B cell (primary cell): ENCODE measurements at regions not wholly inside any gene's neighbourhood (a gene's known extent, or its start where the extent isn't known, plus 50 kb on each side); places are given as distances from the start of the nearest gene placed in this dataset.

ENCODE experiments used
- ATAC-seq: fragments of 200-7000 bp; cut with Tn5 transposase; one replicate; pipeline ENCODE4 v1.10.0; 2021; ENCODE audit warnings: low read depth, mild to moderate bottlenecking, moderate number of reproducible peaks, moderate library complexity
- CTCF ChIA-PET: fragments of 350-600 bp; sonication (Branson Sonifier 250); formaldehyde crosslinking; loops from one replicate; lab custom pipeline; 2021; ENCODE audit warnings: antibody characterized with exemption, inconsistent platforms; lab: Charles Lee
- POLR2A ChIA-PET: fragments of 350-600 bp; sonication (Branson Sonifier 250); formaldehyde crosslinking; loops from one replicate; lab custom pipeline; 2021; ENCODE audit warnings: antibody characterized with exemption; lab: Charles Lee
- DNase-seq: peaks from one replicate; pipeline ENCODE4 v3.0.0; 2013
- H2AFZ ChIP-seq: 2 replicates; pipeline ENCODE4 v1.6.1; 2012; ENCODE audit warnings: mild to moderate bottlenecking, low read depth, low read length; ENCODE audit not compliant: insufficient read depth, poor library complexity, severe bottlenecking
- H3K27ac ChIP-seq, 2 donors: 1 replicate in 1 of 2; 2 replicates in 1 of 2; pipeline ENCODE4 v1.5.1; 2012 to 2013; ENCODE audit warnings: low read length in 2 of 2, mild to moderate bottlenecking in 2 of 2, moderate library complexity in 1 of 2
- H3K27me3 ChIP-seq, 4 experiments: fragments of 200-600 bp in 1 of 4; sonication (generic) in 1 of 4; replicated peaks in 1 of 4; 1 replicate in 2 of 4; 2 replicates in 2 of 4; pipeline versions ENCODE4 v1.6.1 to v1.7.0; 2013 to 2016; ENCODE audit warnings: low read length in 3 of 4, mild to moderate bottlenecking in 2 of 4, mixed read lengths in 1 of 4, moderate library complexity in 1 of 4; ENCODE audit not compliant: insufficient read depth in 4 of 4, control insufficient read depth in 3 of 4; ENCODE audit errors: control extremely low read depth in 1 of 4
- H3K36me3 ChIP-seq, 2 experiments: replicated peaks in 1 of 2; 1 replicate in 1 of 2; 2 replicates in 1 of 2; pipeline versions ENCODE4 v1.6.1 to v1.7.1; 2013; ENCODE audit warnings: low read length in 1 of 2; ENCODE audit not compliant: insufficient read depth in 2 of 2, control insufficient read depth in 1 of 2; ENCODE audit errors: control extremely low read depth in 1 of 2, extremely low read depth in 1 of 2
- H3K4me1 ChIP-seq, 2 donors: fragments of 200-600 bp in 1 of 2; sonication (generic) in 1 of 2; 1 replicate in 1 of 2; 2 replicates in 1 of 2; pipeline versions ENCODE4 v1.5.1 to v1.6.1; 2013 to 2017; ENCODE audit warnings: low read length in 2 of 2; ENCODE audit not compliant: control insufficient read depth in 2 of 2, insufficient read depth in 2 of 2
- H3K4me2 ChIP-seq: replicated peaks from 2 replicates; pipeline ENCODE3; 2012; ENCODE audit warnings: mild to moderate bottlenecking, low read depth, low read length; ENCODE audit not compliant: poor library complexity, severe bottlenecking
- H3K4me3 ChIP-seq, 5 experiments: fragments of 200-600 bp in 1 of 5; sonication (generic) in 1 of 5; 1 replicate in 3 of 5; 2 replicates in 2 of 5; pipeline versions ENCODE4 v1.5.1 to v1.7.0; 2011 to 2016; ENCODE audit warnings: low read length in 4 of 5, mild to moderate bottlenecking in 4 of 5, low read depth in 2 of 5, control low read depth in 1 of 5, moderate library complexity in 1 of 5; ENCODE audit not compliant: insufficient read depth in 1 of 5; ENCODE audit errors: control extremely low read depth in 1 of 5, extremely low read depth in 1 of 5
- H3K79me2 ChIP-seq: fragments of 200-600 bp; sonication (generic); one replicate; pipeline ENCODE4 v1.6.0; 2016; ENCODE audit warnings: low read length; ENCODE audit not compliant: control insufficient read depth, insufficient read depth
- H3K9ac ChIP-seq: fragments of 200-600 bp; sonication (generic); 2 replicates; pipeline ENCODE4 v1.6.1; 2017; ENCODE audit warnings: mild to moderate bottlenecking, low read length, moderate library complexity
- H3K9me3 ChIP-seq, 3 donors: one replicate each; pipeline versions ENCODE4 v1.6.1 to v1.7.1; 2013; ENCODE audit warnings: low read length in 2 of 3; ENCODE audit not compliant: control insufficient read depth in 2 of 3, insufficient read depth in 1 of 3; ENCODE audit errors: control extremely low read depth in 1 of 3
- H4K20me1 ChIP-seq: 2 replicates; pipeline ENCODE4 v1.6.0; 2012; ENCODE audit warnings: mild to moderate bottlenecking, low read length; ENCODE audit not compliant: insufficient read depth, control insufficient read depth, poor library complexity, severe bottlenecking
- H3K27ac Mint-ChIP-seq: one replicate; pipeline ENCODE4 v1.8.0; 2021; ENCODE audit warnings: mixed read lengths
- H3K27me3 Mint-ChIP-seq: one replicate; pipeline ENCODE4 v1.8.0; 2021; ENCODE audit warnings: mixed read lengths
- H3K4me1 Mint-ChIP-seq: one replicate; pipeline ENCODE4 v1.8.0; 2021; ENCODE audit warnings: mixed read lengths
- H3K4me3 Mint-ChIP-seq: one replicate; pipeline ENCODE4 v1.8.0; 2021; ENCODE audit warnings: mixed read lengths
- H3K9me3 Mint-ChIP-seq: one replicate; pipeline ENCODE4 v1.8.0; 2022; ENCODE audit warnings: mixed read lengths; ENCODE audit not compliant: insufficient read depth
- CTCF ChIP-seq: fragments of 200-600 bp; IDR thresholded peaks from one replicate; pipeline ENCODE4 v1.8.0; 2022; ENCODE audit warnings: antibody characterized with exemption, mild to moderate bottlenecking
- EZH2 ChIP-seq: IDR thresholded peaks from 2 replicates; pipeline ENCODE4 v1.6.1; 2012; ENCODE audit warnings: borderline replicate concordance, low read depth, mild to moderate bottlenecking, moderate library complexity, low read length; ENCODE audit not compliant: insufficient read depth, poor library complexity, severe bottlenecking
- WGBS: methylation state at CpG from one replicate; pipeline ENCODE4 v1.1.5; 2013; ENCODE audit warnings: missing lambda C conversion rate; ENCODE audit not compliant: insufficient coverage; 5-methylcytosine and 5-hydroxymethylcytosine counted together
- intact Hi-C: fragments of 100-400 bp; cut with micrococcal nuclease; formaldehyde crosslinking; loops from one replicate; pipeline ENCODE4 v1.10.0; 2022

- H3K9ac ChIP-seq, result no peak overlapping the region
- H2AFZ ChIP-seq, result no peak overlapping the region
- Mint-ChIP-seq H3K9me3 (no peaks in the 10 kb centered on the region), H3K27me3 (peaks cover 7% of the 10 kb centered on the region), H3K4me3 (no peak overlapping the region), H3K27ac (no peak overlapping the region), H3K4me1 (peaks cover 5% of the 10 kb centered on the region)
- DNase-seq (no peak), ATAC-seq (no peak)
- H3K9me3 ChIP-seq, result peaks cover 0 to 12% (median 0%) of the 10 kb centered on the region in 3 donors
- intact Hi-C loops, result no loop called here
- H3K79me2 ChIP-seq, result no peaks in the 10 kb centered on the region
- WGBS, result 97% methylated on average over 6 of the region's 8 CpGs
- no peaks in the 10 kb centered on the region for H3K36me3 ChIP-seq
- TF ChIP-seq EZH2 (no peak), CTCF (no peak)
- no peak overlapping the region for H3K4me2 ChIP-seq
- H3K4me1 ChIP-seq, result peaks cover 12 to 13% of the 10 kb centered on the region in 2 donors
- no peak overlapping the region for H3K27ac ChIP-seq
- CTCF ChIA-PET, result no interaction called here
- H4K20me1 ChIP-seq, result no peaks in the 10 kb centered on the region
- POLR2A ChIA-PET, result no interaction called here
- H3K27me3 ChIP-seq, result no peaks in the 10 kb centered on the region
- H3K4me3 ChIP-seq, result no peak overlapping the region
Observed at GRCh38 chr5:133854554-133854953, 113.9 kb downstream of the C5orf15 start.

GRCh38 chr5:133853646-133854365 lies 114.6 kb downstream of the C5orf15 start:
- no peak overlapping the region for H2AFZ ChIP-seq
- no peaks in the 10 kb centered on the region for H3K36me3 ChIP-seq
- H3K27ac ChIP-seq, result no peak overlapping the region
- H3K27me3 Mint-ChIP-seq, result peaks cover 7% of the 10 kb centered on the region
- no peak overlapping the region for H3K4me2 ChIP-seq
- H3K4me3 Mint-ChIP-seq, result no peak overlapping the region
- H3K9me3 Mint-ChIP-seq, result no peaks in the 10 kb centered on the region
- H3K9me3 ChIP-seq, result peaks cover 0 to 12% (median 0%) of the 10 kb centered on the region in 3 donors
- TF ChIP-seq EZH2, result no peak
- TF ChIP-seq CTCF, result no peak
- DNase-seq (no peak), ATAC-seq (no peak)
- no peak overlapping the region for H3K4me3 ChIP-seq
- H3K27ac Mint-ChIP-seq, result no peak overlapping the region
- WGBS, result 37% methylated on average over 2 of the region's 6 CpGs
- no peak overlapping the region for H3K9ac ChIP-seq
- POLR2A ChIA-PET, result no interaction called here
- intact Hi-C loops, result no loop called here
- no peaks in the 10 kb centered on the region for H4K20me1 ChIP-seq
- no peaks in the 10 kb centered on the region for H3K79me2 ChIP-seq
- H3K27me3 ChIP-seq, result no peaks in the 10 kb centered on the region
- CTCF ChIA-PET, result no interaction called here
- H3K4me1 ChIP-seq, result peaks cover 15 to 16% of the 10 kb centered on the region in 2 donors
- H3K4me1 Mint-ChIP-seq, result peaks cover 7% of the 10 kb centered on the region
